H1 (cell line): ENCODE measurements at regions not wholly inside any gene's neighbourhood (a gene's known extent, or its start where the extent isn't known, plus 50 kb on each side); places are given as distances from the start of the nearest gene placed in this dataset.

ENCODE experiments used
- CTCF ChIA-PET: fragments of 300-600 bp; sonication (Branson Sonifier 250); formaldehyde crosslinking; loops from one replicate; lab custom pipeline; 2021; ENCODE audit not compliant: partially characterized antibody; lab: Charles Lee
- POLR2A ChIA-PET: fragments of 300-600 bp; sonication (Branson Sonifier 250); formaldehyde crosslinking; loops from one replicate; lab custom pipeline; 2021; ENCODE audit warnings: inconsistent platforms; ENCODE audit not compliant: partially characterized antibody; lab: Charles Lee
- DNase-seq, 2 experiments: peaks; one replicate each; pipeline versions ENCODE4 v3.0.0 to v3.0.0-alpha.2; 2010 to 2022; ENCODE audit warnings: low spot score in 2 of 2, low read depth in 1 of 2, mixed read lengths in 1 of 2
- FAIRE-seq: peaks from 2 replicates; lab custom pipeline; 2011; peaks lifted over from hg19 to GRCh38; lab: Jason Lieb, UNC
- H2AFZ ChIP-seq: 2 replicates; pipeline ENCODE4 v1.8.1; 2012; ENCODE audit warnings: low read length, inconsistent platforms
- H2AK5ac ChIP-seq: 2 replicates; pipeline ENCODE4 v1.6.1; 2013; ENCODE audit warnings: low read depth, low read length
- H2BK120ac ChIP-seq: replicated peaks from 2 replicates; pipeline ENCODE3; 2013; ENCODE audit warnings: low read depth, low read length, inconsistent platforms
- H2BK12ac ChIP-seq: 2 replicates; pipeline ENCODE4 v1.6.1; 2013; ENCODE audit warnings: low read depth, low read length
- H2BK15ac ChIP-seq: 2 replicates; pipeline ENCODE4 v1.6.1; 2013; ENCODE audit warnings: low read length
- H2BK20ac ChIP-seq: 2 replicates; pipeline ENCODE4 v1.6.1; 2013; ENCODE audit warnings: low read length
- H2BK5ac ChIP-seq: 2 replicates; pipeline ENCODE4 v1.6.1; 2013; ENCODE audit warnings: low read depth, low read length
- H3K14ac ChIP-seq: 2 replicates; pipeline ENCODE4 v1.6.1; 2013; ENCODE audit warnings: inconsistent platforms; ENCODE audit not compliant: insufficient read length
- H3K18ac ChIP-seq: 2 replicates; pipeline ENCODE4 v1.6.1; 2013; ENCODE audit warnings: low read length; ENCODE audit errors: extremely low read depth
- H3K23ac ChIP-seq: 2 replicates; pipeline ENCODE4 v1.6.1; 2013; ENCODE audit warnings: inconsistent platforms; ENCODE audit not compliant: insufficient read length
- H3K23me2 ChIP-seq: 2 replicates; pipeline ENCODE4 v1.6.1; 2013; ENCODE audit warnings: low read depth, low read length
- H3K27ac ChIP-seq: 2 replicates; pipeline ENCODE4 v1.6.1; 2011; ENCODE audit warnings: low read depth, low read length, inconsistent platforms
- H3K27me3 ChIP-seq, 4 experiments: replicated peaks in 1 of 4; 1 replicate in 1 of 4; 2 replicates in 3 of 4; pipeline versions ENCODE4 v1.6.1 to v1.8.1; 2011 to 2013; ENCODE audit warnings: low read length in 3 of 4, mild to moderate bottlenecking in 3 of 4, inconsistent platforms in 2 of 4, mixed read lengths in 2 of 4, moderate library complexity in 1 of 4; ENCODE audit not compliant: control insufficient read depth in 3 of 4, insufficient read depth in 3 of 4; ENCODE audit errors: extremely low read depth in 1 of 4
- H3K36me3 ChIP-seq, 4 experiments: 2 replicates each; pipeline versions ENCODE4 v1.6.1 to v1.8.1; 2011 to 2013; ENCODE audit warnings: mild to moderate bottlenecking in 4 of 4, low read length in 3 of 4, moderate library complexity in 2 of 4, control low read depth in 1 of 4, inconsistent platforms in 1 of 4; ENCODE audit not compliant: insufficient read depth in 4 of 4, control insufficient read depth in 2 of 4
- H3K4ac ChIP-seq: replicated peaks from 2 replicates; pipeline ENCODE3; 2013; ENCODE audit warnings: low read length, low read depth, mixed read lengths, inconsistent platforms; ENCODE audit not compliant: insufficient read length
- H3K4me1 ChIP-seq, 4 experiments: replicated peaks in 1 of 4; 1 replicate in 1 of 4; 2 replicates in 3 of 4; pipeline versions ENCODE4 v1.6.1 to v1.8.1; 2011 to 2013; ENCODE audit warnings: low read length in 3 of 4, inconsistent platforms in 2 of 4, mixed read lengths in 1 of 4; ENCODE audit not compliant: insufficient read depth in 4 of 4, control insufficient read depth in 3 of 4
- H3K4me2 ChIP-seq, 2 experiments: 2 replicates each; pipeline versions ENCODE4 v1.6.1 to v1.8.1; 2011 to 2013; ENCODE audit warnings: low read depth in 2 of 2, low read length in 2 of 2, control low read depth in 1 of 2, inconsistent platforms in 1 of 2, mild to moderate bottlenecking in 1 of 2; ENCODE audit not compliant: insufficient read depth in 1 of 2
- H3K4me3 ChIP-seq, 4 experiments: fragments of 200-600, 300-600 bp in 1 of 4; sonication (generic), shearing (Covaris generic), sonication (Bioruptor Twin) in 1 of 4; 2 replicates each; pipeline versions ENCODE4 v1.5.1 to v1.8.1; 2011 to 2016; ENCODE audit warnings: low read length in 4 of 4, low read depth in 3 of 4, control low read depth in 2 of 4, inconsistent platforms in 2 of 4, mild to moderate bottlenecking in 2 of 4, mixed read lengths in 1 of 4, moderate library complexity in 1 of 4; ENCODE audit not compliant: insufficient read depth in 2 of 4; ENCODE audit errors: extremely low read depth in 1 of 4
- H3K56ac ChIP-seq: replicated peaks from 2 replicates; pipeline ENCODE3; 2013; ENCODE audit warnings: low read depth, mild to moderate bottlenecking, mixed read lengths, low read length, inconsistent platforms; ENCODE audit not compliant: insufficient read length
- H3K79me1 ChIP-seq: 2 replicates; pipeline ENCODE4 v1.6.1; 2013; ENCODE audit warnings: low read depth, low read length, control low read depth
- H3K79me2 ChIP-seq, 2 experiments: 2 replicates each; pipeline versions ENCODE4 v1.6.1 to v1.8.1; 2012 to 2013; ENCODE audit warnings: low read length in 2 of 2, mild to moderate bottlenecking in 2 of 2, inconsistent platforms in 1 of 2; ENCODE audit not compliant: insufficient read depth in 2 of 2, control insufficient read depth in 1 of 2
- H3K9ac ChIP-seq, 4 experiments: replicated peaks in 1 of 4; 1 replicate in 1 of 4; 2 replicates in 3 of 4; pipeline versions ENCODE4 v1.6.1 to v1.8.1; 2011 to 2013; ENCODE audit warnings: low read depth in 3 of 4, low read length in 3 of 4, control low read depth in 2 of 4, mild to moderate bottlenecking in 2 of 4, moderate library complexity in 2 of 4, inconsistent platforms in 1 of 4; ENCODE audit errors: extremely low read depth in 1 of 4
- H3K9me3 ChIP-seq, 2 experiments: 2 replicates each; pipeline versions ENCODE4 v1.6.1 to v1.8.1; 2012 to 2013; ENCODE audit warnings: mild to moderate bottlenecking in 2 of 2, moderate library complexity in 2 of 2, control low read depth in 1 of 2, inconsistent platforms in 1 of 2, low read depth in 1 of 2, low read length in 1 of 2, mixed read lengths in 1 of 2; ENCODE audit not compliant: insufficient read depth in 2 of 2
- H4K20me1 ChIP-seq, 2 experiments: replicated peaks in 1 of 2; 2 replicates each; pipeline versions ENCODE3 to v1.8.1; 2011 to 2013; ENCODE audit warnings: inconsistent platforms in 2 of 2, low read length in 2 of 2, mild to moderate bottlenecking in 1 of 2; ENCODE audit not compliant: insufficient read depth in 2 of 2, control insufficient read depth in 1 of 2
- H4K5ac ChIP-seq: 2 replicates; pipeline ENCODE4 v1.6.1; 2013; ENCODE audit warnings: low read length, low read depth, mixed read lengths, inconsistent platforms; ENCODE audit not compliant: insufficient read length
- H4K8ac ChIP-seq: 2 replicates; pipeline ENCODE4 v1.8.0; 2013; ENCODE audit warnings: mild to moderate bottlenecking, moderate library complexity, low read length, inconsistent platforms; ENCODE audit not compliant: insufficient read depth; ENCODE audit errors: extremely low read depth
- H4K91ac ChIP-seq: replicated peaks from 2 replicates; pipeline ENCODE3; 2013; ENCODE audit warnings: low read length, mixed read lengths, inconsistent platforms; ENCODE audit not compliant: insufficient read length
- ASH2L ChIP-seq: fragments of 200-600, 300-600 bp; sonication (generic); IDR thresholded peaks from one replicate; pipeline ENCODE4 v1.7.1; 2017; ENCODE audit warnings: low read length
- BRCA1 ChIP-seq: IDR thresholded peaks from 2 replicates; pipeline ENCODE4 v1.6.1; 2012; ENCODE audit warnings: low read depth, low read length, improper control_type of control experiment
- CBX5 ChIP-seq: fragments of 300-800, 300-1000 bp; sonication (generic); IDR thresholded peaks from 2 replicates; pipeline ENCODE4 v1.7.1; 2016; ENCODE audit warnings: antibody characterized with exemption, low read length, low read depth
- CEBPB ChIP-seq: IDR thresholded peaks from 2 replicates; pipeline ENCODE4 v1.6.1; 2012; ENCODE audit warnings: low read depth, low read length
- CTBP2 ChIP-seq: IDR thresholded peaks from 2 replicates; pipeline ENCODE4 v1.7.0; 2011; ENCODE audit warnings: borderline replicate concordance, mild to moderate bottlenecking, moderate library complexity, mixed read lengths, low read length; ENCODE audit not compliant: insufficient read depth, insufficient read length
- EGR1 ChIP-seq: IDR thresholded peaks from 2 replicates; pipeline ENCODE4 v1.6.1; 2011; ENCODE audit warnings: low read depth, low read length, borderline replicate concordance
- GTF2F1 ChIP-seq: IDR thresholded peaks from 2 replicates; pipeline ENCODE4 v1.6.1; 2012; ENCODE audit warnings: low read depth, low read length, improper control_type of control experiment, borderline replicate concordance
- HDAC2 ChIP-seq, 2 experiments: fragments of 300-600 bp in 1 of 2; sonication (generic) in 1 of 2; IDR thresholded peaks; 2 replicates each; pipeline ENCODE4 v1.6.1; 2011 to 2012; ENCODE audit warnings: low read depth in 2 of 2, low read length in 2 of 2, mild to moderate bottlenecking in 2 of 2, moderate library complexity in 2 of 2, borderline replicate concordance in 1 of 2, inconsistent platforms in 1 of 2
- JUN ChIP-seq: IDR thresholded peaks from 2 replicates; pipeline ENCODE4 v1.6.1; 2011; ENCODE audit warnings: low read depth, mild to moderate bottlenecking, improper control_type of control experiment, low read length
- KDM1A ChIP-seq: fragments of 200-600, 300-600 bp; sonication (generic); IDR thresholded peaks from 2 replicates; pipeline ENCODE4 v1.7.1; 2016; ENCODE audit warnings: mild to moderate bottlenecking, low read length, borderline replicate concordance
- POLR2A ChIP-seq, 2 experiments: IDR thresholded peaks; 1 replicate in 1 of 2; 2 replicates in 1 of 2; pipeline ENCODE4 v1.6.1; 2011; ENCODE audit warnings: low read depth in 2 of 2, low read length in 2 of 2, mild to moderate bottlenecking in 2 of 2; ENCODE audit errors: control extremely low read depth in 1 of 2
- SIX5 ChIP-seq: IDR thresholded peaks from 2 replicates; pipeline ENCODE4 v1.6.1; 2011; ENCODE audit warnings: mild to moderate bottlenecking, low read depth, low read length
- SP1 ChIP-seq: IDR thresholded peaks from 2 replicates; pipeline ENCODE4 v1.6.1; 2011; ENCODE audit warnings: low read depth, low read length
- SP2 ChIP-seq: IDR thresholded peaks from 2 replicates; pipeline ENCODE4 v1.6.1; 2012; ENCODE audit warnings: mild to moderate bottlenecking, low read length, inconsistent platforms
- SUZ12 ChIP-seq: fragments of 200-600 bp; sonication (generic); IDR thresholded peaks from 2 replicates; pipeline ENCODE4 v1.6.1; 2012; ENCODE audit warnings: mild to moderate bottlenecking, inconsistent platforms, low read length, moderate library complexity, mixed read lengths
- TBP ChIP-seq: IDR thresholded peaks from 2 replicates; pipeline ENCODE4 v1.6.1; 2011; ENCODE audit warnings: low read depth, low read length, improper control_type of control experiment
- ZNF274 ChIP-seq: IDR thresholded peaks from 2 replicates; pipeline ENCODE4 v1.7.0; 2012; ENCODE audit warnings: low read length, borderline replicate concordance; ENCODE audit errors: extremely low read depth
- WGBS, 2 experiments: shearing (Covaris generic) in 1 of 2; methylation state at CpG; one replicate each; pipeline versions ENCODE4 v1.1.6 to v1.1.7; 2013 to 2015; ENCODE audit warnings: low lambda C conversion rate in 2 of 2, mixed read lengths in 2 of 2, inconsistent platforms in 1 of 2, low coverage in 1 of 2, missing lambda C conversion rate in 1 of 2; ENCODE audit not compliant: insufficient replicate concordance in 2 of 2, insufficient coverage in 1 of 2, insufficient read length in 1 of 2; ENCODE audit errors: extremely low coverage in 1 of 2, missing lambda C conversion rate in 1 of 2; 5-methylcytosine and 5-hydroxymethylcytosine counted together

DNA sequence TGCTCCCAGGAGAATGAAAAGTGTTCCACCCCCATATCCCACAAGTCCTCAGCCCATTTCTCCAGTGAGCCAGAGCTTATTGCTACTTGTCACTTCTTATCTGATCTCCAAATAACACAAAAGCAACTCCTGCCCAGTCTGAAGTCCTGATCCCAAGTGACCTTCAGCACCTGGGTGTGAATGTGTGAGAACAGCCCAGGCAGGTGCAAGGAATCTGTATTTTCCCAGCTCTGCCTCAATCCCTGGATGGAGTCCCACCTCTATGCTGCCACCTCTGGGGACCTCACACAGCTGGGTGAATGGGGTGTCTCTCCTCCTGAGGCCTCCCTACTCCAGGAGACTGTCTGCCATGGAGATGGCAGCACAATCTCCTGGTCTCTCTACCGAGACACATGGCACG lies 402.4 kb upstream of the PROX1 start:
- Histone ChIP-seq H4K20me1 (no peaks in the 10 kb centered on the region), H3K56ac (no peak overlapping the region), H3K27ac (no peak overlapping the region), H3K4ac (no peak overlapping the region), H2AK5ac (no peak overlapping the region), H4K91ac (no peak overlapping the region), H3K9ac (no peak overlapping the region), H2AFZ (no peak overlapping the region), H2BK120ac (no peak overlapping the region), H3K27me3 (no peaks in the 10 kb centered on the region), H2BK12ac (no peak overlapping the region), H3K23me2 (no peaks in the 10 kb centered on the region), H3K4me1 (no peaks in the 10 kb centered on the region), H3K23ac (no peak overlapping the region), H3K4me2 (no peak overlapping the region), H2BK15ac (no peak overlapping the region), H3K18ac (no peak overlapping the region), H3K14ac (no peak overlapping the region), H3K4me3 (no peak overlapping the region), H3K79me2 (no peaks in the 10 kb centered on the region), H3K36me3 (no peaks in the 10 kb centered on the region), H2BK20ac (no peak overlapping the region), H2BK5ac (no peak overlapping the region), H4K5ac (no peak overlapping the region), H3K79me1 (no peaks in the 10 kb centered on the region), H4K8ac (no peak overlapping the region), H3K9me3 (no peaks in the 10 kb centered on the region)
- no peak for FAIRE-seq
- ChIA-PET CTCF (interaction anchor here (1.0 kb wide), 1 partner anchor 538 kb away, joined by 3 read pairs; no protein-coding TSS in a partner anchor), POLR2A (no interaction called here)
- WGBS, 2 experiments: 95% methylated on average over 2 of the region's 2 CpGs; no CpG with 5 or more reads in 1 of the 2 experiments
- DNase-seq: no peak
- no peak for TF ChIP-seq TBP
- no peak for TF ChIP-seq ASH2L
- TF ChIP-seq ZNF274: no peak
- TF ChIP-seq SP2: no peak
- no peak for TF ChIP-seq SIX5
- TF ChIP-seq BRCA1: no peak
- TF ChIP-seq KDM1A: no peak
- no peak for TF ChIP-seq SUZ12
- TF ChIP-seq CEBPB: no peak
- TF ChIP-seq CTBP2: no peak
- no peak for TF ChIP-seq HDAC2 (IDR thresholded peaks at IDR 0.05; ENCODE audit: borderline replicate concordance in 1 of 2, low read depth in 2 of 2, low read length in 2 of 2)
- no peak for TF ChIP-seq POLR2A (IDR thresholded peaks at IDR 0.05; ENCODE audit: control extremely low read depth in 1 of 2, low read depth in 2 of 2, low read length in 2 of 2)
- no peak for TF ChIP-seq CBX5
- no peak for TF ChIP-seq EGR1
- TF ChIP-seq GTF2F1: no peak
- TF ChIP-seq JUN: no peak
- TF ChIP-seq SP1: no peak
